Activated CD8-positive, alpha-beta T cell treated with anti-CD3 and anti-CD28 coated beads for 36 hours (primary cell): ENCODE measurements at regions not wholly inside any gene's neighbourhood (a gene's known extent, or its start where the extent isn't known, plus 50 kb on each side); places are given as distances from the start of the nearest gene placed in this dataset.
A peak's percentile ranks its signal among the peaks of the same experiment; 100 is the strongest.

ENCODE experiments used
- ATAC-seq: fragments of 200-7000 bp; cut with Tn5 transposase; one replicate; pipeline ENCODE4 v1.10.0; 2021; ENCODE audit warnings: mild to moderate bottlenecking, moderate library complexity
- CTCF ChIA-PET: fragments of 350-600 bp; sonication (Branson Sonifier 250); formaldehyde crosslinking; loops from one replicate; lab custom pipeline; 2021; ENCODE audit warnings: antibody characterized with exemption; lab: Charles Lee
- POLR2A ChIA-PET: fragments of 350-600 bp; sonication (Branson Sonifier 250); formaldehyde crosslinking; loops from one replicate; lab custom pipeline; 2021; ENCODE audit warnings: antibody characterized with exemption; lab: Charles Lee
- DNase-seq: peaks from one replicate; pipeline ENCODE4 v3.0.0-alpha.2; 2020
- H3K27ac Mint-ChIP-seq: one replicate; pipeline ENCODE4 v1.8.0; 2021; ENCODE audit warnings: mild to moderate bottlenecking, mixed read lengths
- H3K27me3 Mint-ChIP-seq: one replicate; pipeline ENCODE4 v1.8.0; 2021; ENCODE audit warnings: mixed read lengths
- H3K36me3 Mint-ChIP-seq: one replicate; pipeline ENCODE4 v1.8.0; 2021; ENCODE audit warnings: low read depth, mixed read lengths
- H3K4me1 Mint-ChIP-seq: one replicate; pipeline ENCODE4 v1.8.0; 2021; ENCODE audit warnings: low read depth, mixed read lengths
- H3K4me3 Mint-ChIP-seq: one replicate; pipeline ENCODE4 v1.8.0; 2021; ENCODE audit warnings: mild to moderate bottlenecking, moderate library complexity, mixed read lengths
- H3K9me3 Mint-ChIP-seq: one replicate; pipeline ENCODE4 v1.8.0; 2021; ENCODE audit warnings: mixed read lengths
- intact Hi-C: fragments of 100-400 bp; cut with micrococcal nuclease; formaldehyde crosslinking; loops from one replicate; pipeline ENCODE4 v1.10.0; 2022
- TF ChIP-seq, protein P1 (sequence below): fragments of 200-600 bp; IDR thresholded peaks from one replicate; pipeline ENCODE4 v1.8.0; 2022; ENCODE audit warnings: antibody characterized with exemption, mild to moderate bottlenecking

DNA sequence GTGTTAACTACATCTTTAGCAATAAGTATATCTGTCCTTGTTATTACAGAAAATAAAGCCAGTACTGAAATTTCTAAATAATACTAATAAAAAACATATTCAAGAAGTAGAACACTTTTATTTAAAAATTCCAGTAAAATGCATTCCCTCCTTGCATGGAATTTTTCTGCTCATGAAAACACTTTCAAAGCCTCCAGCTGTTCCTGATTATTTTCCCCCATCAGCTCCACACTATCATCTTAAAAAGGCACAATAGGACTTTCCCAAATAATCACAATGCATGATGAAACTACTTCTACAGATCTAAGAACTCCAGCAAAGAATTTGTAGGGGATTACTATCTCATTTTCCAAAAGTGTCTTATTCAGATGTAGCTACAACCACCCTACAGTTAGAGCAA, 162.6 kb upstream of the USP25 start:
- H3K36me3 Mint-ChIP-seq, result no peaks in the 10 kb centered on the region
- peaks cover 14% of the 10 kb centered on the region for H3K27me3 Mint-ChIP-seq
- no peak for ATAC-seq
- no peak overlapping the region for H3K27ac Mint-ChIP-seq
- H3K9me3 Mint-ChIP-seq, result no peaks in the 10 kb centered on the region
- ChIA-PET CTCF (no interaction called here), POLR2A (no interaction called here)
- no peaks in the 10 kb centered on the region for H3K4me1 Mint-ChIP-seq
- no peak overlapping the region for H3K4me3 Mint-ChIP-seq
- intact Hi-C loops, result no loop called here
- TF ChIP-seq, protein P1, sequence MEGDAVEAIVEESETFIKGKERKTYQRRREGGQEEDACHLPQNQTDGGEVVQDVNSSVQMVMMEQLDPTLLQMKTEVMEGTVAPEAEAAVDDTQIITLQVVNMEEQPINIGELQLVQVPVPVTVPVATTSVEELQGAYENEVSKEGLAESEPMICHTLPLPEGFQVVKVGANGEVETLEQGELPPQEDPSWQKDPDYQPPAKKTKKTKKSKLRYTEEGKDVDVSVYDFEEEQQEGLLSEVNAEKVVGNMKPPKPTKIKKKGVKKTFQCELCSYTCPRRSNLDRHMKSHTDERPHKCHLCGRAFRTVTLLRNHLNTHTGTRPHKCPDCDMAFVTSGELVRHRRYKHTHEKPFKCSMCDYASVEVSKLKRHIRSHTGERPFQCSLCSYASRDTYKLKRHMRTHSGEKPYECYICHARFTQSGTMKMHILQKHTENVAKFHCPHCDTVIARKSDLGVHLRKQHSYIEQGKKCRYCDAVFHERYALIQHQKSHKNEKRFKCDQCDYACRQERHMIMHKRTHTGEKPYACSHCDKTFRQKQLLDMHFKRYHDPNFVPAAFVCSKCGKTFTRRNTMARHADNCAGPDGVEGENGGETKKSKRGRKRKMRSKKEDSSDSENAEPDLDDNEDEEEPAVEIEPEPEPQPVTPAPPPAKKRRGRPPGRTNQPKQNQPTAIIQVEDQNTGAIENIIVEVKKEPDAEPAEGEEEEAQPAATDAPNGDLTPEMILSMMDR, result no peak
- DNase-seq, result no peak

DNA sequence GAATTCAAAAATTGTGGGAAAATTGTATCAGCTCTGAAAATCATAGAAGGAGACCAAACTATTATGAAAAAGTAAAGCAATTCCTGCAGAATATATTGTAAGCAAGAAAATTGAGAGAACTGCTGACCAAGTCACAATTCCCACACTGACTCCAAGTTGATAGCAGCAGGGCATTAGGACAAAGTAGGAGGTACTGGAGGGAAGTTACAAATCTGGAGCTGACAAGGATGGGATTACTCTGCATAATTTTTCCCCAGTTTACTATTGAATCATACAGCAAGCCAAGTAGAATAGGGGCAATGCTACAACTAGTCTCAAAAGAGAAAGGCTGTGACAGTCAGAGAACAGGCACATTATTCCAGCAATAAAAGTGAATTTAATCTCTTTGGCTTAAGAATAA, 161.3 kb upstream of the USP25 start:
- TF ChIP-seq, protein P1, result no peak
- Mint-ChIP-seq H3K36me3 (no peaks in the 10 kb centered on the region), H3K4me3 (no peak overlapping the region), H3K4me1 (no peaks in the 10 kb centered on the region), H3K9me3 (no peaks in the 10 kb centered on the region), H3K27ac (no peak overlapping the region), H3K27me3 (peaks cover 12% of the 10 kb centered on the region)
- DNase-seq, result no peak
- ChIA-PET POLR2A (no interaction called here), CTCF (interaction anchor here (1.3 kb wide), 1 partner anchor 24 kb away, joined by 3 read pairs; no protein-coding TSS in a partner anchor)
- ATAC-seq, result no peak
- intact Hi-C loops, result no loop called here

DNA sequence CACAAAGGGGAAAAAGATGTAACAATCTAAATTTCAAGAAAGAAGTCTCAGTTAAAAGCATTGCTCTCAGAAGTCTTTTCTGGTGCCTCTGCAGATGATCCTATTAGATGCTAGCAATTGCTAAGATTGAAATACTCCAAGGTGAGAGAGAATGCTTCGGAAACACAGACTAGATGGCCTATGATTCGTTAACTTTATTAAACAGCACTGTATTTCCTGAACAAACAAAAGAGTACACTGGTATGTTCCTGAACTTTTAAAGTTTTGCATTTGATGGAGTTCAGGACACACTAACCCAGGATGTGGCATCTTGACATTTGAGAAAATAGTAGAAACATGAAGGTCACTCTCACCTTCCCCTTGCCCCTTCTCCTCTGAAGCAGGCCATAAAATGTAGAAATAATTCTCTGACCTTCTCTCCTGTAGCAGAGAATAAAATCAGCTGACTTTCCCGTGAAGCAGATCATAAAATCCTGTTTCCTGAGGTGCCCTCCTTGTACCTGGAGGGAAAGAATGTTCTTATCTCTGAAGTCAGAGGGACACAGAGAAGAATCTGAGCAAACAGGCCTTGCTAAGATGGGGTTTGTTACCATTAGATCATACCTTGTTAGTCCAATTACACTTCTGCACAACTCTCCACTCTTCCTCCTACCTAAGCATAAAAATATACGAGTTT, 142.9 kb upstream of the USP25 start:
- ATAC-seq, result no peak
- POLR2A ChIA-PET, result no interaction called here
- Mint-ChIP-seq H3K27ac (no peak overlapping the region), H3K36me3 (no peaks in the 10 kb centered on the region), H3K9me3 (no peaks in the 10 kb centered on the region), H3K4me3 (no peak overlapping the region), H3K27me3 (no peaks in the 10 kb centered on the region), H3K4me1 (no peaks in the 10 kb centered on the region)
- TF ChIP-seq, protein P1, result no peak
- DNase-seq, result no peak
- intact Hi-C loops, result no loop called here
- CTCF ChIA-PET, result no interaction called here

DNA sequence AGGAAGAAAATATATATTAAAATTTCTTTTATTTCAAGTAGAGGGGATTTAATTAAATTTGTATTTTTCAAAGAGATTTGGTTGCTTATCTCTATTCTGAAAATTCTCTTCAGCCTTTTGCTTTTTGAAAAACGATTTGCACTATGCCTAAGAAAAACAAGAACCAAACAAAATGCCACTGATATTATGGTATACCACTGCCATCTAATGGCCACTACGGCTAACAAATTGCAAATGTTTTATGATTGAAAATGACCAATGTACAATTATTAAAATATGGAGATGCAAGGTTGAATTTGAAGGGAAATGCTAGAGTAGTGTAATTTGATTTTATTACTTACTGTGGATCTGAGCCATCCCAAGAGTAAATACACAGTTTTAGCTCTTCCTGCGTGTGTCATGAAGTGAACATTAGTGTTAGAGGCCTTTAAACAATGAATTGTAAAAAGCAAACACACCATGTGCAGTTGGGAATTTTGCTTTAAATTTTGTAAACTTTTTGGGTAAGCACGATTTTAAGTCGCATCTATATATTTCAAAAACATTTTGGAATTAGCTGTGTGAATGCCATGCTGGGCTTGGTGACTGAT, 137.4 kb upstream of the USP25 start:
- intact Hi-C loops, result no loop called here
- Mint-ChIP-seq H3K4me3 (no peak overlapping the region), H3K27ac (no peak overlapping the region), H3K27me3 (no peaks in the 10 kb centered on the region), H3K9me3 (no peaks in the 10 kb centered on the region), H3K4me1 (no peaks in the 10 kb centered on the region), H3K36me3 (no peaks in the 10 kb centered on the region)
- DNase-seq (no peak), ATAC-seq (no peak)
- TF ChIP-seq, protein P1, result peak; percentile 72
- ChIA-PET POLR2A (no interaction called here), CTCF (interaction anchor here (0.9 to 1.6 kb wide), 6 partner anchors 10 to 728 kb away, joined by 3 to 5 read pairs (median 3); no protein-coding TSS in a partner anchor)

DNA sequence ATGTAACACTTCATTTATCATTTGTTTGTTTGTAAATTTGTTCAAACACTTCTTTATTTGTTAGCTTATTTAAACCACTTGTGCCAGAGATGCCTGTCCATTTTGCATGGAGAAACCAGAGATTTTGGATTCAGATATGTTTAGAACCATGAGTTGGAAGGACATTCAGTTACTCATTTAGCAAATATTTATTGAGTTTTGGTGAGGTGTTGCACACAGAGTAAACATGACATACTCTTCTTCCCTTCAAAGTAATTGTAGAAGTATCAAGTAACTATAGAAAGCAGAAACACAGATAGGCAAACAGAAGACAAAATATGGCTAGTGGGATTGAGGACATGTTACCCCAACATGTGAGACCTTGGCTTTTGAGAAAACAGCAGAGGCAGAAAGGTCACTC, 136.8 kb upstream of the USP25 start:
- Mint-ChIP-seq H3K4me3 (no peak overlapping the region), H3K36me3 (no peaks in the 10 kb centered on the region), H3K9me3 (no peaks in the 10 kb centered on the region), H3K27me3 (no peaks in the 10 kb centered on the region), H3K4me1 (no peaks in the 10 kb centered on the region), H3K27ac (no peak overlapping the region)
- no peak for ATAC-seq
- intact Hi-C loops, result no loop called here
- TF ChIP-seq, protein P1, result no peak
- DNase-seq, result no peak
- POLR2A ChIA-PET, result no interaction called here
- CTCF ChIA-PET, result interaction anchor here (0.9 to 1.6 kb wide), 5 partner anchors 9 to 120 kb away, joined by 3 to 5 read pairs (median 3); no protein-coding TSS in a partner anchor
